Glutamatergic neuron (in vitro differentiated cells): ENCODE measurements at regions not wholly inside any gene's neighbourhood (a gene's known extent, or its start where the extent isn't known, plus 50 kb on each side); places are given as distances from the start of the nearest gene placed in this dataset.

ENCODE experiments used
- DNase-seq: peaks from one replicate; pipeline ENCODE4 v3.0.0; 2022
- H3K27ac Mint-ChIP-seq: one replicate; pipeline ENCODE4 v1.8.0; 2020; ENCODE audit warnings: mild to moderate bottlenecking, mixed read lengths, inconsistent platforms; ENCODE audit not compliant: unreplicated experiment
- H3K27me3 Mint-ChIP-seq: one replicate; pipeline ENCODE4 v1.8.0; 2020; ENCODE audit warnings: mild to moderate bottlenecking, moderate library complexity, mixed read lengths, inconsistent platforms; ENCODE audit not compliant: unreplicated experiment
- H3K36me3 Mint-ChIP-seq: one replicate; pipeline ENCODE4 v1.8.0; 2020; ENCODE audit warnings: mild to moderate bottlenecking, mixed read lengths, inconsistent platforms; ENCODE audit not compliant: unreplicated experiment
- H3K4me1 Mint-ChIP-seq: one replicate; pipeline ENCODE4 v1.8.0; 2020; ENCODE audit warnings: mild to moderate bottlenecking, low read depth, mixed read lengths, inconsistent platforms; ENCODE audit not compliant: unreplicated experiment
- H3K4me3 Mint-ChIP-seq: one replicate; pipeline ENCODE4 v1.8.0; 2020; ENCODE audit warnings: mild to moderate bottlenecking, mixed read lengths, inconsistent platforms; ENCODE audit not compliant: unreplicated experiment
- H3K9me3 Mint-ChIP-seq: one replicate; pipeline ENCODE4 v1.8.0; 2020; ENCODE audit warnings: mild to moderate bottlenecking, moderate library complexity, mixed read lengths, inconsistent platforms; ENCODE audit not compliant: unreplicated experiment
- CTCF ChIP-seq: fragments of 200-600 bp; sonication (generic); IDR thresholded peaks from one replicate; pipeline ENCODE4 v1.5.0; 2021; ENCODE audit not compliant: partially characterized antibody, unreplicated experiment

DNA sequence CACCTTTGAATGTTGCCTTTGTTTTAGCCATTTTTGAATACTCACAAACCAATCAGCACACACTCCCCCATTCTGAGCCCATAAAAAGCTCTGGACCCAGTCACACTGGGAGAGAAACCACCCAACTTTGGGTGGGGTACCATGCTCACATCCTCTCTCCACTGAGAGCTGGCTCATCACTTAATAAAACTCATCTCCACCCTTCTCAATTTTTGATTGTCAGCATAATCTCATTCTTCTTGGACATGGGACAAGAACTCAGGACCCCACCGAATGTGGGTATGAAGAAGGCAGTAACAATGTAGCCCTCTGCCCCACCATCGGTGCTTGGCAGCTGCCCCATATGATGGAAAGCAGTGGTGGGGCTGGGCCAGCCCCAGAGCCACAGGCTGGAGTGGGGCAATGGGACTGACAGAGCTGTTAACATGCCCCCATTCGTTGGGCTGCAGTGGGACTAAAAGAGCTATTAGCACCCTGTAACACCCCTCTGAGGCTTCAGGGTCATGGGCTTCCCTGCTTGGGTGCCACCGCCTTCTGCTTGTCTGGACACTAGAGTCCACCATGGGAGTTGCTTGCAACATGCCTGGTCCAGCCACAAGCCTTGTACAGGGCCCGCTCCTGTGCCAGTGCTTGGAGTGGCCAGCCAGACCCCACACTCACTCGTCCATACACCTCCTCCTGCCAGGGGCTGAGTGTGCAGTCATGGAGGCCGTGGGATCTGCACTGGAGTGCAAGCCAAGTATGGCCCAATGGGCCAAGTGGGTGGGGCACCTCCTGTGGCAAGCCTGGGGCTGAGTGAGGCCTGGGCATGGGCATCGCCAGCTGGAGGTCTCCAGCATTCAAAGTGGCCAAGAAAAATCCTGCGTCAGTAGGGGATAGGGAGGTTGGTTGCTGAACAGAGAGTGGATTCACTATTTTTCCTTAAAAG lies 471.1 kb downstream of the TBC1D22A start:
- DNase-seq, result no peak
- Mint-ChIP-seq H3K9me3 (peaks cover 16% of the 10 kb centered on the region), H3K4me1 (no peaks in the 10 kb centered on the region), H3K27me3 (no peaks in the 10 kb centered on the region), H3K36me3 (peaks cover 11% of the 10 kb centered on the region), H3K27ac (no peak overlapping the region), H3K4me3 (no peak overlapping the region)
- TF ChIP-seq CTCF, result no peak

GRCh38 chr22:47232753-47233152 lies 470.3 kb downstream of the TBC1D22A start:
- DNase-seq, result no peak
- Mint-ChIP-seq H3K27me3 (no peaks in the 10 kb centered on the region), H3K4me3 (no peak overlapping the region), H3K27ac (no peak overlapping the region), H3K4me1 (no peaks in the 10 kb centered on the region), H3K9me3 (peaks cover 16% of the 10 kb centered on the region), H3K36me3 (peaks cover 11% of the 10 kb centered on the region)
- no peak for TF ChIP-seq CTCF

DNA sequence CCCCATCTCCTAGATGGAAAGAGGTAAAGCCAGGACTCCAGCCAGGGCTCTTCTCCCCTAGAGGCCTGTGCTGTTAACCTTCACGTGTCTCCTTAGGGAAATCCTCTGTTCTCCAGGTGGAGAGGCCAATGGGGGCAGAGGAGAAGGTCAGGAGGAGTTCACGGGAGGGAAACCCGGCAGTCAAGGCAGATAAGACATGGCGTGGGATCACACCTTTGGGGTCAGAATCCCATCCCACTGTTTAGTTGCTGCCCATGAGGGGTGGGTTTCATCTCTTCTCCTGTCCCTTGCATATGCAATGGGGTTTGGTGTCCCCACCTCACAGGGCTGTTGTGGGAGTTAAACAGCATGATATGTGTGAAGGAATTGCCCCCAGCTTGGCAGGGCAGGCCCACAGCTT lies 469.7 kb downstream of the TBC1D22A start:
- Mint-ChIP-seq H3K27ac (no peak overlapping the region), H3K9me3 (peaks cover 16% of the 10 kb centered on the region), H3K27me3 (no peaks in the 10 kb centered on the region), H3K4me1 (no peaks in the 10 kb centered on the region), H3K4me3 (no peak overlapping the region), H3K36me3 (peaks cover 9% of the 10 kb centered on the region)
- no peak for DNase-seq
- TF ChIP-seq CTCF, result no peak

DNA sequence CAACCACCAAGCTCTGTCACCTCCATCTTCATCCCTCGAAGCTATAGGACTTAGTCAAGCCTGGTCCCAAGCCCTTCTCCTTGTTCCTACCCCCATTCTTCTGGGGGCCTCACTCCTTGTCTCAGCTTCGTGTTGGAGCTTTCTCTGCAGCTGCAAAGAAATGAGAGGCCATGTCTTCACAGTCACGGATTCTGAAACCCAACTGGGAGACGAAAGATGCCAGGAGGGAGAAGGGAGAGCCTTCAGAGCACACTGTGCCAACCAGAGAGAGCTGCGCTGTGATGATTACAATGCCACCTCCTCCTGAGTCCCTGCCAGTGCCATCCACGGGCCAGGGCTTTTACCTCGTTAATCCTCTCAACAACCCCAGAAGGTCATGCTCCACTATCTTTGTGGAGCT lies 469.3 kb downstream of the TBC1D22A start:
- no peaks in the 10 kb centered on the region for H3K27me3 Mint-ChIP-seq
- peaks cover 17% of the 10 kb centered on the region for H3K9me3 Mint-ChIP-seq
- TF ChIP-seq CTCF, result no peak
- peaks cover 7% of the 10 kb centered on the region for H3K36me3 Mint-ChIP-seq
- no peak overlapping the region for H3K4me3 Mint-ChIP-seq
- DNase-seq, result no peak
- H3K27ac Mint-ChIP-seq, result no peak overlapping the region
- no peaks in the 10 kb centered on the region for H3K4me1 Mint-ChIP-seq

DNA sequence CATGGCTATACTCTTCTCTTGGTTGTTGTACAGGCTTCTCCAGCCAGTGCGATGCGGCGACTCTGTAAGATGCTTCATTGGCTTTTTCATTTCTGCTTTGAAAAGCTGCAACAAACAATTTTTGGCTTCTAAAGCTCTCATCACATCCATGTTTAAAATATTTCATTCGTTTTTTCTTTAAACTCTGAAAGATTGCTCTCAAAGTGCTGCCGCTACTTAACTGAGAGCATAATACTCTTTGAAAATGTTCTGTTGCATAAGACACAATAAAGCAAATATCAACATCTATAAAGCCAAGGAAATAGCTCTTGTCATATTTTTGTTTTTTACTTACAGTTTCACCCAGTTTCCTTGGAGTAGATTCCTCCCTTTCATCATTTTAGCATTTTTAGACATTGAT lies 468.3 kb downstream of the TBC1D22A start:
- no peak for DNase-seq

More for the DNA sequence above, 468.3 kb downstream of the TBC1D22A start:
- no peak overlapping the region for H3K27ac Mint-ChIP-seq
- H3K4me1 Mint-ChIP-seq, result no peaks in the 10 kb centered on the region
- H3K27me3 Mint-ChIP-seq, result no peaks in the 10 kb centered on the region
- peaks cover 18% of the 10 kb centered on the region for H3K9me3 Mint-ChIP-seq
- H3K36me3 Mint-ChIP-seq, result peaks cover 7% of the 10 kb centered on the region
- no peak overlapping the region for H3K4me3 Mint-ChIP-seq
- TF ChIP-seq CTCF, result no peak
